Adrenal gland (tissue), 9 donors: ENCODE measurements at regions not wholly inside any gene's neighbourhood (a gene's known extent, or its start where the extent isn't known, plus 50 kb on each side); places are given as distances from the start of the nearest gene placed in this dataset.

ENCODE experiments used
- DNase-seq, 7 donors: peaks; one replicate each; pipeline ENCODE4 v3.0.0-alpha.2; 2019 to 2020
- H3K27ac ChIP-seq, 5 donors: fragments of 200-600 bp; sonication (generic) in 4 of 5; 1 replicate in 3 of 5; 2 replicates in 2 of 5; pipeline versions ENCODE4 v1.5.1 to v1.8.0; 2016 to 2020; ENCODE audit warnings: mild to moderate bottlenecking in 1 of 5
- H3K27me3 ChIP-seq: fragments of 200-600 bp; 2 replicates; pipeline ENCODE4 v1.8.0; 2021
- H3K36me3 ChIP-seq, 2 donors: fragments of 200-600 bp; replicated peaks in 1 of 2; 1 replicate in 1 of 2; 2 replicates in 1 of 2; pipeline versions ENCODE4 v1.5.1 to v1.8.0; 2018 to 2022
- H3K4me1 ChIP-seq, 2 donors: fragments of 200-600 bp; replicated peaks in 1 of 2; 1 replicate in 1 of 2; 2 replicates in 1 of 2; pipeline versions ENCODE4 v1.5.1 to v1.8.0; 2018 to 2021
- H3K4me3 ChIP-seq, 4 donors: fragments of 200-600 bp; sonication (generic) in 3 of 4; one replicate each; pipeline ENCODE4 v1.5.1; 2016 to 2018
- H3K9me3 ChIP-seq, 3 donors: fragments of 200-600 bp; sonication (generic) in 1 of 3; replicated peaks in 1 of 3; 1 replicate in 2 of 3; 2 replicates in 1 of 3; pipeline versions ENCODE4 v1.5.1 to v1.8.0; 2016 to 2021
- CTCF ChIP-seq, 6 experiments: fragments of 450-650 bp in 4 of 6; fragments of 200-600 bp in 2 of 6; sonication (generic) in 1 of 6; IDR thresholded peaks; 1 replicate in 5 of 6; 2 replicates in 1 of 6; pipeline versions ENCODE4 v1.5.1 to v1.8.0; 2016 to 2021; ENCODE audit warnings: antibody characterized with exemption in 6 of 6, mild to moderate bottlenecking in 2 of 6, moderate library complexity in 1 of 6
- POLR2A ChIP-seq, 2 donors: fragments of 450-650 bp; IDR thresholded peaks; one replicate each; pipeline ENCODE4 v1.6.1; 2017; ENCODE audit warnings: antibody characterized with exemption in 2 of 2, mild to moderate bottlenecking in 2 of 2, moderate library complexity in 1 of 2
- WGBS, 4 donors: extraction: QIAGEN DNeasy Blood & Tissue Kit in 2 of 4; methylation state at CpG; one replicate each; pipeline versions ENCODE4 v1.1.5 to v1.1.7; 2013 to 2017; 5-methylcytosine and 5-hydroxymethylcytosine counted together
- intact Hi-C, 2 donors: fragments of 100-400 bp; cut with DNase I; formaldehyde crosslinking; loops; one replicate each; pipeline versions ENCODE4 v1.14.1 to v1.15.0; 2022 to 2023
- donor health status: healthy with polysubstance abuse.
- donor health status: Bipolar disorder and iron deficiency.
- donor health status: DM: yes; HTN: yes; CAD: no.
- donor health status: DM: no; HTN: no; CAD: no.
- donor health status: DM: no; HTN: no; CAD: no.

GRCh38 chr18:46278481-46279465 lies 174.6 kb downstream of the HAUS1 start:
- peak in 5 of 7 donors; percentile 24 to 62 (median 32) for DNase-seq
- intact Hi-C loops = loop anchor here in 1 of 2 donors (10.0 kb wide), 1 partner anchor 104 kb away; a partner anchor contains a TSS

GRCh38 chr18:46279673-46280072 lies 175.5 kb downstream of the HAUS1 start:
- H3K36me3 ChIP-seq = no peaks in the 10 kb centered on the region
- H3K9me3 ChIP-seq = no peaks in the 10 kb centered on the region
- TF ChIP-seq CTCF (IDR thresholded peaks at IDR 0.05) (no peak), POLR2A (IDR thresholded peaks at IDR 0.05) (no peak)
- H3K4me3 ChIP-seq = no peak overlapping the region
- H3K4me1 ChIP-seq = peaks cover 0 to 3% of the 10 kb centered on the region in 2 donors
- no peak overlapping the region for H3K27ac ChIP-seq
- intact Hi-C loops = loop anchor here (5.0 to 10.0 kb wide), 4 partner anchors 105 to 378 kb away; partner anchors contain the start of gene LOXHD1 (in 2 of the 2)
- no peak for DNase-seq
- 91 to 94% (median 93%) methylated on average over 6 of the region's 6 CpGs for WGBS, 4 donors
- H3K27me3 ChIP-seq = no peaks in the 10 kb centered on the region

More at GRCh38 chr18:46278481-46279465, 174.6 kb downstream of the HAUS1 start:
- no peak overlapping the region for H3K4me3 ChIP-seq
- H3K27ac ChIP-seq = no peak overlapping the region
- WGBS, 4 donors = 32 to 38% (median 33%) methylated on average over 10 of the region's 10 CpGs
- no peaks in the 10 kb centered on the region for H3K36me3 ChIP-seq
- no peaks in the 10 kb centered on the region for H3K27me3 ChIP-seq
- H3K9me3 ChIP-seq = no peaks in the 10 kb centered on the region
- TF ChIP-seq POLR2A (IDR thresholded peaks at IDR 0.05) = no peak
- no peak for TF ChIP-seq CTCF (IDR thresholded peaks at IDR 0.05)
- peaks cover 0 to 3% of the 10 kb centered on the region in 2 donors for H3K4me1 ChIP-seq

- H3K27me3 ChIP-seq = no peaks in the 10 kb centered on the region
These were observed 177.3 kb downstream of the HAUS1 start for GRCh38 chr18:46281185-46282176.

More at GRCh38 chr18:46281185-46282176, 177.3 kb downstream of the HAUS1 start:
- peak; percentile 63 to 88 (median 75) for DNase-seq
- intact Hi-C loops = loop anchor here (5.0 to 10.0 kb wide), 3 partner anchors 201 to 376 kb away; partner anchors contain the start of gene LOXHD1 (in 2 of the 2)
- H3K36me3 ChIP-seq = no peaks in the 10 kb centered on the region
- peaks cover 0 to 3% of the 10 kb centered on the region in 2 donors for H3K4me1 ChIP-seq
- H3K9me3 ChIP-seq = no peaks in the 10 kb centered on the region
- no peak overlapping the region for H3K27ac ChIP-seq
- TF ChIP-seq POLR2A (IDR thresholded peaks at IDR 0.05) (no peak), CTCF (IDR thresholded peaks at IDR 0.05) (peak; percentile 83 to 94 (median 91))
- H3K4me3 ChIP-seq = no peak overlapping the region
- WGBS, 4 donors = 43 to 58% (median 55%) methylated on average over 11 to 15 of the region's 15 CpGs
